GM23338 (cell line): ENCODE measurements at regions not wholly inside any gene's neighbourhood (a gene's known extent, or its start where the extent isn't known, plus 50 kb on each side); places are given as distances from the start of the nearest gene placed in this dataset.

Experiments
- ATAC-seq: fragments of 200-7000 bp; cut with Tn5 transposase; 3 replicates; pipeline ENCODE4 v1.9.1; 2020
- DNase-seq: peaks from one replicate; pipeline ENCODE4 v3.0.0-alpha.2; 2015; ENCODE audit warnings: low spot score
- H2AFZ ChIP-seq: fragments of 200-600 bp; sonication (generic); 2 replicates; pipeline ENCODE4 v1.8.0; 2016; ENCODE audit warnings: antibody characterized with exemption, mild to moderate bottlenecking, moderate library complexity
- H3F3A ChIP-seq: fragments of 200-600 bp; sonication (generic); replicated peaks from 2 replicates; pipeline ENCODE4 v1.8.0; 2017; ENCODE audit warnings: antibody characterized with exemption, mixed run types, low read depth
- H3K27ac ChIP-seq: fragments of 200-600 bp; sonication (generic); 2 replicates; pipeline ENCODE4 v1.6.1; 2016; ENCODE audit warnings: low read depth
- H3K27me3 ChIP-seq: fragments of 200-600 bp; sonication (generic); 2 replicates; pipeline ENCODE4 v1.8.0; 2016; ENCODE audit warnings: mild to moderate bottlenecking, mixed run types, moderate library complexity; ENCODE audit not compliant: insufficient read depth
- H3K36me3 ChIP-seq: fragments of 200-600 bp; sonication (generic); 2 replicates; pipeline ENCODE4 v1.8.0; 2016; ENCODE audit warnings: mild to moderate bottlenecking; ENCODE audit not compliant: insufficient read depth
- H3K4me1 ChIP-seq: fragments of 200-600 bp; sonication (generic); 2 replicates; pipeline ENCODE4 v1.8.0; 2016; ENCODE audit warnings: mild to moderate bottlenecking, moderate library complexity; ENCODE audit not compliant: insufficient read depth
- H3K4me2 ChIP-seq: fragments of 200-600 bp; sonication (generic); 2 replicates; pipeline ENCODE4 v1.7.1; 2017; ENCODE audit warnings: mixed run types
- H3K4me3 ChIP-seq: fragments of 200-600 bp; sonication (generic); 2 replicates; pipeline ENCODE4 v1.6.1; 2016; ENCODE audit warnings: mixed run types
- H3K79me2 ChIP-seq: fragments of 200-600 bp; sonication (generic); replicated peaks from 2 replicates; pipeline ENCODE4 v1.8.0; 2017; ENCODE audit warnings: mild to moderate bottlenecking; ENCODE audit not compliant: insufficient read depth
- H3K9me2 ChIP-seq: fragments of 200-600 bp; sonication (generic); 2 replicates; pipeline ENCODE4 v1.8.0; 2017; ENCODE audit not compliant: insufficient read depth
- H4K20me1 ChIP-seq: fragments of 200-600 bp; sonication (generic); replicated peaks from 2 replicates; pipeline ENCODE4 v1.8.0; 2017; ENCODE audit warnings: mild to moderate bottlenecking; ENCODE audit not compliant: insufficient read depth
- H3K27ac Mint-ChIP-seq: 2 replicates; pipeline ENCODE4 v1.8.0; 2020; ENCODE audit warnings: inconsistent platforms, mild to moderate bottlenecking, moderate library complexity, mixed read lengths
- H3K27me3 Mint-ChIP-seq: 3 replicates; pipeline ENCODE4 v1.8.0; 2022; ENCODE audit warnings: low read depth, mild to moderate bottlenecking, moderate library complexity, mixed read lengths, inconsistent platforms; ENCODE audit not compliant: insufficient read depth, poor library complexity
- H3K36me3 Mint-ChIP-seq: 3 replicates; pipeline ENCODE4 v1.8.0; 2021; ENCODE audit warnings: low read depth, mild to moderate bottlenecking, inconsistent platforms, moderate library complexity, mixed read lengths
- H3K4me1 Mint-ChIP-seq: 3 replicates; pipeline ENCODE4 v1.8.0; 2020; ENCODE audit warnings: mild to moderate bottlenecking, inconsistent platforms, mixed read lengths
- H3K4me3 Mint-ChIP-seq: 3 replicates; pipeline ENCODE4 v1.8.0; 2021; ENCODE audit warnings: moderate library complexity, mild to moderate bottlenecking, inconsistent platforms, mixed read lengths
- H3K9me3 Mint-ChIP-seq: 3 replicates; pipeline ENCODE4 v1.8.0; 2020; ENCODE audit warnings: moderate library complexity, mild to moderate bottlenecking, inconsistent platforms, mixed read lengths
- CREB1 ChIP-seq: fragments of 250-450 bp; sonication (Bioruptor Pico); IDR thresholded peaks from 2 replicates; pipeline ENCODE4 v1.5.0; 2020; ENCODE audit warnings: low read depth, mild to moderate bottlenecking, moderate library complexity
- EZH2 ChIP-seq: fragments of 200-600 bp; sonication (generic); IDR thresholded peaks from one replicate; pipeline ENCODE4 v1.8.0; 2017; ENCODE audit warnings: antibody characterized with exemption, mild to moderate bottlenecking, low read depth; ENCODE audit not compliant: unreplicated experiment
- EZH2phosphoT487 ChIP-seq: fragments of 200-600 bp; sonication (generic); IDR thresholded peaks from one replicate; pipeline ENCODE4 v1.8.1; 2018; ENCODE audit warnings: antibody characterized with exemption; ENCODE audit not compliant: unreplicated experiment
- JUNB ChIP-seq: IDR thresholded peaks from one replicate; pipeline ENCODE4 v1.6.1; 2016; ENCODE audit warnings: antibody characterized with exemption; ENCODE audit not compliant: unreplicated experiment
- NANOG ChIP-seq: IDR thresholded peaks from 2 replicates; pipeline ENCODE4 v1.6.1; 2016; ENCODE audit warnings: antibody characterized with exemption, borderline replicate concordance
- POLR2AphosphoS5 ChIP-seq: IDR thresholded peaks from 2 replicates; pipeline ENCODE4 v1.6.1; 2016; ENCODE audit warnings: antibody characterized with exemption, low read depth
- REST ChIP-seq: IDR thresholded peaks from one replicate; pipeline ENCODE4 v1.6.1; 2018; ENCODE audit warnings: antibody characterized with exemption; ENCODE audit not compliant: unreplicated experiment
- STAT1 ChIP-seq: IDR thresholded peaks from one replicate; pipeline ENCODE4 v1.6.1; 2016; ENCODE audit warnings: antibody characterized with exemption; ENCODE audit not compliant: unreplicated experiment
- ZNF114 ChIP-seq: fragments of 250-450 bp; sonication (Bioruptor Pico); IDR thresholded peaks from 2 replicates; pipeline ENCODE4 v1.5.0; 2020; ENCODE audit warnings: mild to moderate bottlenecking, moderate library complexity
- ZNF331 ChIP-seq: fragments of 250-450 bp; sonication (Bioruptor Pico); IDR thresholded peaks from 2 replicates; pipeline ENCODE4 v1.5.0; 2020; ENCODE audit warnings: low read depth, mild to moderate bottlenecking, moderate library complexity
- TF ChIP-seq, protein P1 (sequence below): fragments of 250-450 bp; sonication (Bioruptor Pico); IDR thresholded peaks from 2 replicates; pipeline ENCODE4 v1.5.0; 2020; ENCODE audit warnings: mild to moderate bottlenecking, moderate library complexity
- TF ChIP-seq, protein P2 (sequence below): IDR thresholded peaks from 2 replicates; pipeline ENCODE4 v1.6.1; 2016; ENCODE audit warnings: antibody characterized with exemption
- TF ChIP-seq, protein P3 (sequence below), 2 experiments: fragments of 200-600 bp in 1 of 2; sonication (generic) in 1 of 2; conservative IDR thresholded peaks; 2 replicates each; pipeline versions ENCODE4 v1.5.1 to v1.6.1; 2016 to 2017; ENCODE audit warnings: antibody characterized with exemption in 2 of 2, low read depth in 2 of 2, mild to moderate bottlenecking in 2 of 2, moderate library complexity in 1 of 2

- H3K27me3 Mint-ChIP-seq = peaks cover 2% of the 10 kb centered on the region
- no peak overlapping the region for H3K4me3 ChIP-seq
- H3K27ac Mint-ChIP-seq = peak overlapping the region; percentile 33; the same call in 1 of the 2 replicates
- H3K4me2 ChIP-seq = no peak overlapping the region
- H4K20me1 ChIP-seq = no peaks in the 10 kb centered on the region
- no peak overlapping the region for H3K4me3 Mint-ChIP-seq
- H3K9me3 Mint-ChIP-seq = peaks cover 8% of the 10 kb centered on the region
- peaks cover 18% of the 10 kb centered on the region for H3K4me1 Mint-ChIP-seq
- H3K36me3 Mint-ChIP-seq = peaks cover 9% of the 10 kb centered on the region
- no peaks in the 10 kb centered on the region for H3F3A ChIP-seq
- H3K27ac ChIP-seq = no peak overlapping the region
- H3K9me2 ChIP-seq = no peaks in the 10 kb centered on the region
- peaks cover 14% of the 10 kb centered on the region for H3K4me1 ChIP-seq
- H3K27me3 ChIP-seq = no peaks in the 10 kb centered on the region
- no peaks in the 10 kb centered on the region for H3K36me3 ChIP-seq
- ATAC-seq (no peak), DNase-seq (no peak)
- no peaks in the 10 kb centered on the region for H3K79me2 ChIP-seq
- H2AFZ ChIP-seq = peak overlapping the region; percentile 25
- TF ChIP-seq, protein P1, sequence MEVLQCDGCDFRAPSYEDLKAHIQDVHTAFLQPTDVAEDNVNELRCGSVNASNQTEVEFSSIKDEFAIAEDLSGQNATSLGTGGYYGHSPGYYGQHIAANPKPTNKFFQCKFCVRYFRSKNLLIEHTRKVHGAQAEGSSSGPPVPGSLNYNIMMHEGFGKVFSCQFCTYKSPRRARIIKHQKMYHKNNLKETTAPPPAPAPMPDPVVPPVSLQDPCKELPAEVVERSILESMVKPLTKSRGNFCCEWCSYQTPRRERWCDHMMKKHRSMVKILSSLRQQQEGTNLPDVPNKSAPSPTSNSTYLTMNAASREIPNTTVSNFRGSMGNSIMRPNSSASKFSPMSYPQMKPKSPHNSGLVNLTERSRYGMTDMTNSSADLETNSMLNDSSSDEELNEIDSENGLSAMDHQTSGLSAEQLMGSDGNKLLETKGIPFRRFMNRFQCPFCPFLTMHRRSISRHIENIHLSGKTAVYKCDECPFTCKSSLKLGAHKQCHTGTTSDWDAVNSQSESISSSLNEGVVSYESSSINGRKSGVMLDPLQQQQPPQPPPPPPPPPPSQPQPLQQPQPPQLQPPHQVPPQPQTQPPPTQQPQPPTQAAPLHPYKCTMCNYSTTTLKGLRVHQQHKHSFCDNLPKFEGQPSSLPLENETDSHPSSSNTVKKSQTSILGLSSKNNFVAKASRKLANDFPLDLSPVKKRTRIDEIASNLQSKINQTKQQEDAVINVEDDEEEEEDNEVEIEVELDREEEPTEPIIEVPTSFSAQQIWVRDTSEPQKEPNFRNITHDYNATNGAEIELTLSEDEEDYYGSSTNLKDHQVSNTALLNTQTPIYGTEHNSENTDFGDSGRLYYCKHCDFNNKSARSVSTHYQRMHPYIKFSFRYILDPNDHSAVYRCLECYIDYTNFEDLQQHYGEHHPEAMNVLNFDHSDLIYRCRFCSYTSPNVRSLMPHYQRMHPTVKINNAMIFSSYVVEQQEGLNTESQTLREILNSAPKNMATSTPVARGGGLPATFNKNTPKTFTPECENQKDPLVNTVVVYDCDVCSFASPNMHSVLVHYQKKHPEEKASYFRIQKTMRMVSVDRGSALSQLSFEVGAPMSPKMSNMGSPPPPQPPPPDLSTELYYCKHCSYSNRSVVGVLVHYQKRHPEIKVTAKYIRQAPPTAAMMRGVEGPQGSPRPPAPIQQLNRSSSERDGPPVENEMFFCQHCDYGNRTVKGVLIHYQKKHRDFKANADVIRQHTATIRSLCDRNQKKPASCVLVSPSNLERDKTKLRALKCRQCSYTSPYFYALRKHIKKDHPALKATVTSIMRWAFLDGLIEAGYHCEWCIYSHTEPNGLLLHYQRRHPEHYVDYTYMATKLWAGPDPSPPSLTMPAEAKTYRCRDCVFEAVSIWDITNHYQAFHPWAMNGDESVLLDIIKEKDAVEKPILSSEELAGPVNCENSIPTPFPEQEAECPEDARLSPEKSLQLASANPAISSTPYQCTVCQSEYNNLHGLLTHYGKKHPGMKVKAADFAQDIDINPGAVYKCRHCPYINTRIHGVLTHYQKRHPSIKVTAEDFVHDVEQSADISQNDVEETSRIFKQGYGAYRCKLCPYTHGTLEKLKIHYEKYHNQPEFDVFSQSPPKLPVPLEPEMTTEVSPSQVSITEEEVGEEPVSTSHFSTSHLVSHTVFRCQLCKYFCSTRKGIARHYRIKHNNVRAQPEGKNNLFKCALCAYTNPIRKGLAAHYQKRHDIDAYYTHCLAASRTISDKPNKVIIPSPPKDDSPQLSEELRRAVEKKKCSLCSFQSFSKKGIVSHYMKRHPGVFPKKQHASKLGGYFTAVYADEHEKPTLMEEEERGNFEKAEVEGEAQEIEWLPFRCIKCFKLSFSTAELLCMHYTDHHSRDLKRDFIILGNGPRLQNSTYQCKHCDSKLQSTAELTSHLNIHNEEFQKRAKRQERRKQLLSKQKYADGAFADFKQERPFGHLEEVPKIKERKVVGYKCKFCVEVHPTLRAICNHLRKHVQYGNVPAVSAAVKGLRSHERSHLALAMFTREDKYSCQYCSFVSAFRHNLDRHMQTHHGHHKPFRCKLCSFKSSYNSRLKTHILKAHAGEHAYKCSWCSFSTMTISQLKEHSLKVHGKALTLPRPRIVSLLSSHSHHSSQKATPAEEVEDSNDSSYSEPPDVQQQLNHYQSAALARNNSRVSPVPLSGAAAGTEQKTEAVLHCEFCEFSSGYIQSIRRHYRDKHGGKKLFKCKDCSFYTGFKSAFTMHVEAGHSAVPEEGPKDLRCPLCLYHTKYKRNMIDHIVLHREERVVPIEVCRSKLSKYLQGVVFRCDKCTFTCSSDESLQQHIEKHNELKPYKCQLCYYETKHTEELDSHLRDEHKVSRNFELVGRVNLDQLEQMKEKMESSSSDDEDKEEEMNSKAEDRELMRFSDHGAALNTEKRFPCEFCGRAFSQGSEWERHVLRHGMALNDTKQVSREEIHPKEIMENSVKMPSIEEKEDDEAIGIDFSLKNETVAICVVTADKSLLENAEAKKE = no peak
- TF ChIP-seq, protein P2, sequence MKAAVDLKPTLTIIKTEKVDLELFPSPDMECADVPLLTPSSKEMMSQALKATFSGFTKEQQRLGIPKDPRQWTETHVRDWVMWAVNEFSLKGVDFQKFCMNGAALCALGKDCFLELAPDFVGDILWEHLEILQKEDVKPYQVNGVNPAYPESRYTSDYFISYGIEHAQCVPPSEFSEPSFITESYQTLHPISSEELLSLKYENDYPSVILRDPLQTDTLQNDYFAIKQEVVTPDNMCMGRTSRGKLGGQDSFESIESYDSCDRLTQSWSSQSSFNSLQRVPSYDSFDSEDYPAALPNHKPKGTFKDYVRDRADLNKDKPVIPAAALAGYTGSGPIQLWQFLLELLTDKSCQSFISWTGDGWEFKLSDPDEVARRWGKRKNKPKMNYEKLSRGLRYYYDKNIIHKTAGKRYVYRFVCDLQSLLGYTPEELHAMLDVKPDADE = no peak
- no peak for TF ChIP-seq CREB1 (CRISPR knock-in tag)
- TF ChIP-seq, protein P3, sequence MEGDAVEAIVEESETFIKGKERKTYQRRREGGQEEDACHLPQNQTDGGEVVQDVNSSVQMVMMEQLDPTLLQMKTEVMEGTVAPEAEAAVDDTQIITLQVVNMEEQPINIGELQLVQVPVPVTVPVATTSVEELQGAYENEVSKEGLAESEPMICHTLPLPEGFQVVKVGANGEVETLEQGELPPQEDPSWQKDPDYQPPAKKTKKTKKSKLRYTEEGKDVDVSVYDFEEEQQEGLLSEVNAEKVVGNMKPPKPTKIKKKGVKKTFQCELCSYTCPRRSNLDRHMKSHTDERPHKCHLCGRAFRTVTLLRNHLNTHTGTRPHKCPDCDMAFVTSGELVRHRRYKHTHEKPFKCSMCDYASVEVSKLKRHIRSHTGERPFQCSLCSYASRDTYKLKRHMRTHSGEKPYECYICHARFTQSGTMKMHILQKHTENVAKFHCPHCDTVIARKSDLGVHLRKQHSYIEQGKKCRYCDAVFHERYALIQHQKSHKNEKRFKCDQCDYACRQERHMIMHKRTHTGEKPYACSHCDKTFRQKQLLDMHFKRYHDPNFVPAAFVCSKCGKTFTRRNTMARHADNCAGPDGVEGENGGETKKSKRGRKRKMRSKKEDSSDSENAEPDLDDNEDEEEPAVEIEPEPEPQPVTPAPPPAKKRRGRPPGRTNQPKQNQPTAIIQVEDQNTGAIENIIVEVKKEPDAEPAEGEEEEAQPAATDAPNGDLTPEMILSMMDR (conservative IDR thresholded peaks at IDR 0.05; ENCODE audit: low read depth in 2 of 2) = no peak
- no peak for TF ChIP-seq EZH2phosphoT487
- no peak for TF ChIP-seq JUNB
- no peak for TF ChIP-seq ZNF331 (CRISPR knock-in tag)
- TF ChIP-seq NANOG = no peak
- TF ChIP-seq REST = no peak
- no peak for TF ChIP-seq EZH2
- TF ChIP-seq ZNF114 (CRISPR knock-in tag) = no peak
- no peak for TF ChIP-seq STAT1
- no peak for TF ChIP-seq POLR2AphosphoS5
Measured at GRCh38 chr4:72893354-72894066, 176.0 kb downstream of the COX18 start.
